ENCODE measurements at regions not wholly inside any gene's neighbourhood (a gene's known extent, or its start where the extent isn't known, plus 50 kb on each side); places are given as distances from the start of the nearest gene placed in this dataset.
"Not testable (repeated sequence)": the region's sequence is repeated elsewhere in the genome, so short reads cannot be mapped to it uniquely, and the experiment has no call there.

DNA sequence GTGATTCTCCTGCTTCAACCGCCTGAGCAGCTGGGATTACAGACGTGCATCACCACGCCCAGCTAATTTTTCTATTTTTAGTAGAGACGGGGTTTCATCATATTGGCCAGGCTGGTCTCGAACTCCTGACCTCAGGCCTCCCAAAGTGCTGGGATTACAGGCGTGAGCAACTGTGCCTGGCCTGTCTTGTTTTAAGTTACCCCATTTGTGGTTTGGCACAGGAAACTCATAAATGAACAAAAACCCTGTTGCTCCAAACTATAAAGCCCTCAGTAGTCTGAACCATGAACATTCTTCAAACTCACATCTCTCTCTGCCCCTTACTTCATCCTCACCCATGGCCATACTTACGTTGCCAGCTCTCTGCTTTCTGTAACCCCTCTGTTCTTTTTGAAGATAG lies 61.7 kb downstream of the RHOU start:
- not testable (repeated sequence) for DNase-seq

DNA sequence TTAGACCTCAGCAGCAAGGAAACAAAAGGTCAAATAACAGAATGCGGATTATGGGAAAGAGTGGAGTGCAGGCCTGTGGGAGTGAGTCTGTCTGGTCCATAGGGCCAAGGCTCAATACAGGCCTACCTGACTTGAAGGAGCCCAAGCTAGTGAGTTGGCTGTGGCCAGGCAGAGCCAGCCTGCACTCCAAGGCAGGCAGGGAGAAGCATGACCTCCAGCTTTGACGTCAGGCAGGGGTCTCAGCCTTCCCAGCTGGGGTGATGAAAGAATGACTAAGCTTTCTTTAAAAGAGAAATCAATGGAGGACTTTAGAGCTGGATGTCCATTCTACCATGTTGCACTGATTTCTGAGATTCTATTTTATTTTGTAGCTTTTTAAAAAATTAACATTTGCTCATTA lies 62.8 kb downstream of the RHOU start:
- DNase-seq, result no peak

DNA sequence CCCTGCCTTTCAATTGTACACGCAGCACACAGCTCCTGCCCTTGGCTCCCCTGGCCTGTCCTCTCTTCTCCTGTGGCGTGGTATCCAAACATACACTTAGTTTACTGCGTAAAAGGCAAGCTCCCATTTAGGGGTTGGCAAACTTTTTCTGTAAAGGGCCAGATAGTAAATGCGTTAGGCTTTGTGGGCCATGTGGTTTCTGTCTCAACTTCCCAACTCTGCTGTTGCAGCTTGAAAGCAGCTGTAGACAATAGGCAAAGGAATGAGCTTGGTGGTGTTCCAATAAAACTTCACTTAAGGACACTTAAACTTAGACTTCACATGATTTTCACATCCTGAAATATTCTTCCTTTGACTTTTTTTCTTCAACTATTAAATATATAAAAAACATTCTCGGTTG lies 63.3 kb downstream of the RHOU start:
- DNase-seq, result no peak

DNA sequence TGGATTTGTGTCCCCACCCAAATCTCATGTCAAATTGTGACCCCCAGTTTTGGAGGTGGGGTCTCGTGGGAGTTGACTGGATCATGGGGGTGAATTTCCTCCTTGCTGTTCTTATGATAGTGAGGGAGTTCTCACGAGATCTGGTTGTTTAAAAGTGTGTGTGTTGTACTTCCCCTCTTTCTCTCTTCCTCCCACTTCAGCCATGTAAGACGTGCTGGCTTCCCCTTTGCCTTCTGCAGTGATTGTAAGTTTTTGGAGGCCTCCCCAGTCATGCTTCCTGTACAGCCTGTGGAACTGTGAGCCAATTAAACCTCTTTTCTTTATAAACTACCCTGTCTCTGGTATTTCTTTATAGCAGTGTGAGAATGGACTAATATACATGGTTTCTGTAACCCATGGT lies 64.6 kb downstream of the RHOU start:
- DNase-seq, result no peak

DNA sequence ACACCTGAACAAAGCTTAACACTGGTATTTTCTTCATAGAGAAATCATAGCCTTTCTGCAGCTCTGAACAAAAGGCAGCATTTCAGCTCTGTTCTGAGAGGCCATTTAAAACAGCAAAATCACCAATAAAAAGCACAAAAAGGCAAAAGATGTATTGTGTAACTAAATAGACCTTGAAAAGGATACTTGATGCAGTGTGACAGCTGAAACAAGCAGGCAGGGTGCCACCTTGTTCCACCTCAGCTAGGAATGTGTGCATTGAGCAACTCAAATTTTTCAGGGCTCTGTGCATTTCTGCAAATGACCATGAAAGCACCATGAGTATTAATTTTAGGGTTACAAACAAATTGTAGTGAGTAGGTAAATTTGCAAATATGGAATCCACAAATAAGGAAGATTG lies 65.8 kb downstream of the RHOU start:
- no peak for DNase-seq

DNA sequence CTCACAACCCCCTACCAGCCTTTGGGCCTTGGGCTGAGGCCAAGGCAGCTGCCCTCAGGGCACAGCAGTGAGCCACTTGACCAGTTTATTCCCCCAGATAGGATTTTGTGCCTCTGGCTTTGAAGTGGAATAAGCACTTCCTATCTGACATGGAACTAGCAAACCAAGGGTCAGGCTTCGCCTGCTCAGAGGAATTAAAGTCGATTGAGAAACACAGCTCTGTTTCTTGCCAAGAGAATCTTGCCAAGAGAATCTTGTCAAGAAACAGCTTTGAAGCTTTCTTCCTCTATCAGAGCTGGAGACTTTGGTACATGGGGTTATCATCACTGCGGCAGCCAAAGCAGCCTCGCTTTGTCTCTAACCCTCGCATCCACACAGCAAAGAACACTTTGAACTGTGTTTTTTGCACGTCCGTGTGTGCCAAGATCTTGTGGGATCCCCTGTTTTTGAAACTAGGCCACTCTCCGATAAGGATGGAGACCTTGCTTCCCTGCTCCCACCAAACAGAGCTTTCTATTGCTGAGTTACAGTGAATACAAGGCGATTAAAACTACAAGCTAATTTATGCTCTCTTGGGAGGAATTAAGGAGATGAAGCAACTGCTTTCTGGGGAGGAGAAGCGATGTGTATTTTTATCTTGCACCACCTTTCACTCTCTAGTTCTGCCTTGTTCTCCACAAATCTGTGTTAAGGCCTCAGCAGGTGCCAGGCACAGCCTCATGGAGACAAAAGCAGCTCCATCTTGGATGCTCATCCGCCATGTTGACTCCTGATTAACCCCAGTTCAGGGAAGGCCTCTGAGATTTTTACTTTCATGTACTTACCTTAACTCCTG lies 67.3 kb downstream of the RHOU start:
- DNase-seq, result peak in 1 of 2 experiments; percentile 30

DNA sequence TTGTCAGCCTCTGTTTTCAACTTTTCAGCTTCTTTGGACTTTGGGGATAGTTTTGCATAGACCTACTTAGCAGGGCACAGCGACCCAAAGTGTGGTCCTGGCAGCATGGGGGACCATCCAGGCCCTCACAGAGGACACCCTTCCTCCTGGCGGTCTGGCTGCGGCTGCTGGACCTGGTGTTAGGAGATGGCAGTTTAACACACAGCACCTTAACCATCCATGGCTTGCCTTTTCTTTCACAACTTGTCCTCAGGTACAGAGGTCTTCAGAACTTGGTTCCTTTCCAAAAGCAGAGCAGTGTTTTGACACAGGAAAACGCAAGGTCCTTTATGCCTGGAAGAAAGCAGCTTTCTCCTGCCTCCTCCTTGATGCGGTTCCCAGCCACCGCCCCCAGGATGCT lies 68.1 kb downstream of the RHOU start:
- no peak for DNase-seq

DNA sequence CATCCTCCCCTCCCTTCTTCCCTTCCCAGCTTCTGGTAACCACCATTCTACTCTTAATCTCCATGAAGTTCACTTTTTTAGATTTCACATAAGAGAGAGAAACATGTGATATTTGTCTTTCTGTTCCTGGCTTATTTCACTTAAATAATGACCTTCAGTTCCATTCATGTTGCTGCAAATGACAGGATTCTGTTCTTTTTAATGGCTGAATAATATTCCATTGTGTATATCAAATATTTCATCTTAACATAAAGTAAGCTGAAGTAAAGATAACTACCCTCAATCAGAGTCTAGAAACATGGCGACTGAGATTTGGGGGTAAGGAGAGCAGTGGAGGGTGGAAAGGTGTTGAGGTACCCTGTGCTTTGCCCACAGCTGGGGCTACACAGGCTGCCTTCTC lies 68.9 kb downstream of the RHOU start:
- no peak for DNase-seq

DNA sequence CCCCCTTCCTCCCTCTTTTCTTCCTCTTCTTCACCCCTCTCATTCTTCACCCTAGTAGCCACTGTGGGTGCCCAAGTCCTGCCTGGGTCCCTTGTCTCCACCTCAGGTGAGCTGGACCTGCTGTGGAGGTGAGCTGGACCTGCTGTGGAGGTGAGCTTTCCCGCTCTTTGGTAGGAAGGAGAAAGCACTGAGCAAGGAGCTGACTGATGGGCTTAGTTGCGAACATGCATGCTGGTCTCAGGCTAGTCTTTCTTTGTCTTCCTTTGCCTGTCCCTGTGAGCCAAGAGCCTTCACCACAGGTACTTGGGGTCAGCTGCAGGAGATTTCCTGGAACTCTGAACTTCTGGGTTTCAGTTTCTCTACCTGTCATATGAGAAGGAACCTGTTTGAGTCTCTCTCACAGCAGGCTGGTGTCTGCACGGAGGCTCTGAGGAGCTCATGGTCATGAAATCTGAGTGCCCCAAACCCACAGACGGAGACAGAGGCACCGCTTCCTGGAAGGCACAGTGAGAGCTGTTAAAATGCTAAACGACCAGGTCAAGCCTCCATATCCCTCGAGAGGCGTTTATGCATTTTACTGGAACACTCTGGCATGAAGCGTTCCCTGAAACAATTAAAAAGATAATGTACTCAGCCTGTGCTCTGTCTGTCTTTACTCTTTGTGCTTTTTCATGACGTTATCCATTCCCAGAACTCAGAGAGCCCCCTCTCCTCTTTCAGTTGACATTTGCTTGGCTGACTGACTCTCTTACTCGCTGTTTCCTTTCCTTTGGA lies 69.5 kb downstream of the RHOU start:
- no peak for DNase-seq

DNA sequence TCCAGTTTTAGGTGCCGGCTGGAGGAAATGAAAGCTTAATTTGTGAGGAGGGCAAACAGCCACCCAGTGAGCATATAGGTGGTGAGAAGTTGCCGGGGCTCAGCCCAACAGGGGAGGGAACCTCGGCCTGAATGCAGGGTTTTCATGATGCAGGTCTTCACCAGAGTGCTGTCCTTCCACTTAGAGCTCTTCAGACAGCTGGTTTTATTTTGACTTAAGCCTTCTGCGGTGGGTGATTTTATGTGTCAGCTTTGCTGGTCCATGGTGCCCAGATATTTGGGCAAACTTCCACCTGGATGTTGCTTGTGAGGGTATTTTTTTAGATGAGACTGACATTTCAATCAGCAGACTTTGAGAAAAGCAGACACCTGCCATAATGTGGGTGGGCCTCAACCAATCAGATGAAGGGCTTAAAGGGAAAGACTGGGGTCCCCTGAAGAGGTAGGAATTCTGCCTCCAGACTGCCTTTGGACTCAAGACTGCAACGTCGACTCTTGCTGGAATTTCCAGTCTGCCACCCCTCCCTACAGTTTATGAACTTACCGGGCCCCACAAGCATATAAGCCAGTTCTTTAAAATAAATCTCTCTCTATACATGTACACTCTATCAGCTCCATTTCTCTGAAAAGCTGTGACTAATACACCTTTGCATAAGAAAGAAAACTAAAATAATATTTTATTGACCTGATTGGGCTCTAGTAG lies 72.8 kb downstream of the RHOU start:
- DNase-seq, result no peak

DNA sequence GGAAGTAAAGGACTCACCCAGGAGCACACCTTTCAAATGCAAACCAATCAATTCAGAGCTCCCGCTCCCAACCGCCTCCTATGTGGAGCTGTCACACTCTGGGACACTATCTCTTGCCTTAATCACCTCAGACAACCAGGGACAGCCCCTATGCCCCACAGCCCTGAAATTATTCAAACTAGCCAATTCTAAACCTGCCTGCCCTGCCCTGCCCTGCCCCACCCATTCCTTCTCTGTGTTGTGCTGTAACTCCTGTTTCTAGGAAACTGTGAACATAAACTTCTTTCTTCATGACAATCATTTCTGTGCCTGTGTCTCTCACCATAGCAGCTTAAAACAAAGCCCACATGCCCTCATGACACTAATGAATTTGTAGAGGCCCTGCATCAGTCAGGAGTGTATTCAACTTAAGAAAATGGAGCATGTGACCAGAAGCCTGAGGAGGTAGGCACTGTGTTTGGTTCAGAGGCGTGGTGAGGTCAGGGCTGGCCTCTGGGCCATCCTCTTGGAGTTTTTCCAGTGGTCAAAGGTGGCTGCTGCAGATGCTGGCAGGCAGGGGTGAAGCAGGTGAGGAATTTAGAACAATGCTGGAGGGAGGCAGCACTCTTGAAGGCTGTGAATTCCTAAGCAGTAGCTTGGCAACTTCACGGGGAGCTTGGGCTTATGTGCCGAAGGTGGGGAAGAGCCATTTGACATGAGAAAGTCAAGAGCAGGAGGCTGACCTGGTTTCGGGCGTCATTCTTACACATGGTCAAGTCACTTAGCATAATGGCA lies 74.5 kb downstream of the RHOU start:
- DNase-seq, result no peak

DNA sequence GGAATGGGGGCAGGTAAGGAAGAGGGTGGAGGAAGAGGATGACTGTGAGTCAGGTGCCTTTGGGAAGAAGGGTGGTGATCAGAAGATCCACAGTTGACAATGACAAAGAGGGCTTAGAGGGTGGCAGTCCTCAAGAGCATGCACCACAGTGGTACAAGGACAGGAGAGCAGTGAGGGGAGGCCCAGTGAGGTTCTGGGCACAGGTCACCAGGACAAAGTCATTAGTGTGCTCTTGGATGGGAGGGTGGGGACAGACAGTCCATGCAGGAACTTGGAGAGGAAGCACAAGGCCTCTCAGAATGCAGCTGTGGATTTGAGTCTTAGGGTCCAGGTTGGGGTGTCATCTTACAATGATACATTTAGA lies 75.1 kb downstream of the RHOU start:
- no peak for DNase-seq

DNA sequence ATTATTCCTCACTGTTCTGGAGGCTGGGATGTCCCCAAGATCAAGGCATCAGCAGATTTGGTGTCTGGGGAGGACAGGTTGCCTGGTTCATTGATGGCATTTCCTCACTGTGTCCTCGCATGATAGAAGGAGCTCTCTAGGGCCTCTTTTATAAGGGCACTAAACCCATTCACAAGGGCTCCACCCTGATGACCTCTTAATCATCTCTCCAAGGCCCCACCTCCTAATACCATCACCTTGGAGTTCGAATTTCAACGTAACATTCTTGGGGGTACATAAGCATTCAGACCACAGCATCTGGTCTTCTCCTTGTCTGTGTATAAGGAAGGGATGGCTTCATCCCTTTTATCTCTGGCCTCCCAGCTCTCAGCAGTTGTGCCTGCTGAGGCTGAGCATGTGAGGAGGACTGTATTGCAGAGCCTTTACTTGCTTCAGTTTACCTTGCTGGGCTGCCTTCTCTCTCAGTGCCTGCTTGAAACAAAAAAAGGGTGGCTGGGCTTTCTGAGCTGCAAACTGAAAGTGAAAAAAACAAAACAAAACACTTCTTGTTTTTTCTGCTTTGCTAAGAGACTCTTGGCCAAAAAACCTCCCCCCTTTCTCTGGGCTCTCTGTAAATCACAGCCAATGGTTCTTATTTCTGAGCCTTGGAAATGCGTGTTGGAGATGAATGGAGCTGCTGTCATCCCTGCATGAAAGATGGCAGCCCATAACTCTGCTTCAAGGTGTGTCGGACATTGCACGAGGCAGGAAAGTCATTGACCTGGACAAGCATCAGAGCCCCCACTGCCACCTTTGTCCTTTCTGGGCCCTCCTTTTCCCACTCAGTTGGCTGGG lies 75.8 kb downstream of the RHOU start:
- DNase-seq, result no peak

DNA sequence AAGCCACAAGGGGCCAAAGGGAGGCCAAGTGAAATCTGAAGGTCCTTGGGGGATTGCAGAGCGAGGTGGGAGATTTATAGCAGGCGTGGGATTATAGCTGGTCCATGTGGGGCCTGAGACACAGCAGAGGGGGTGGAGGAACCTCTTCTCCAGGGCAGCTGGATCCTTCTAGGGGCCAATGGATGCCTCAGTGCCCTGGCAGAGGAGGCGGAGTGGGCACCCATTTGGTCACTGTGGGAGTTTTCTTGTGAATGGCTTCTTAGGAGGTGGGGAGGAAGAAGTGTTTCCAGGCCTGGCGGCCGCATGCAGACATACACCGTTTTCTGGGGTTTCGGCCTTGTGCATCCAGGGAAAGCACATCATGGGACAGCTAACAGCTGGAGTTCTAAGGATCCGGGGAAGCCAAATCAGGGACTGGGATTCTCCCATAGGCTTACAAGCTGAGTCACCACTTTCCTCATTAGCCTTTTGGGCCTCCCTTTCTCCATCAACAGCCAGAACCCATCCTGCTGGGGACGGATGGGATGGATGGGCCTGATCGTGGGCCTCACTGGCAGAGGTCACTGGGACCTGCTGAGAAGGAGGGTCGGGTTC lies 76.5 kb downstream of the RHOU start:
- no peak for DNase-seq

DNA sequence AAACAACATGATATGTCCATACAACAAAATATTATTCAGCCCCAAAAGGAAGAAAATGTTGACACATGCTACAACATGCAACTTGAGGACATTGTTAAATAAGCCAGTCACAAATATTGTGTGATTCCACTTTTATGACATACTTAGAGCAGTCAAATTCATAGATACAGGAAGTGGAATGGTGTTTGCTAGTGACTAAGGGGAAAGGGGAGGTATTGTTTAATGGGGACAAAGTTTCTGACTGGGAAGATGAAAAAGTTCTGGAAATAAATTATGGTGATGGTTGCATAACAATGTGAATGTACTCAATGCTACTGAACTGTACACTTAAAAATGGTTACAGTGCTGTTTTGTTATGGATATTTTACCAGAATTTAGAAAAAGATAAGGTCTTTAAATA lies 77.7 kb downstream of the RHOU start:
- DNase-seq, result no peak

DNA sequence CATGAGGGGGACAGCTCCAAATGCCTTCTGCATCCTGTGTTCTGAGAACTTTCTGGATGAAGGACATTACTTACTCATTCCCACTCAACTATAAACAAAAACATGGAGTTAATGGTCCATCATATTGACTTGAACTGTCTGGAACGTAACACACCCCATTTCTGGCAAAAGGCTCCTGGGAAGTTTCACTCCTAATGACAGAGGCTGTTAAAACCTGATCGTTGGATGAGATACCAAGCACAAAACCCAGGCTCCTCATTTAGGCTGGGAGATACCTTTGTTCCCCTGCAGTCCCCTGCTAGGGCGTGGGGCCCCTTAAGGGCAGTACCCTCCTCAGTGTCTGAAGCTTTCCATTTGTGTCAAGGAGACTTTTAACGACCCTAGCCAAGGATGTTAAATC lies 78.9 kb downstream of the RHOU start:
- DNase-seq, result no peak

DNA sequence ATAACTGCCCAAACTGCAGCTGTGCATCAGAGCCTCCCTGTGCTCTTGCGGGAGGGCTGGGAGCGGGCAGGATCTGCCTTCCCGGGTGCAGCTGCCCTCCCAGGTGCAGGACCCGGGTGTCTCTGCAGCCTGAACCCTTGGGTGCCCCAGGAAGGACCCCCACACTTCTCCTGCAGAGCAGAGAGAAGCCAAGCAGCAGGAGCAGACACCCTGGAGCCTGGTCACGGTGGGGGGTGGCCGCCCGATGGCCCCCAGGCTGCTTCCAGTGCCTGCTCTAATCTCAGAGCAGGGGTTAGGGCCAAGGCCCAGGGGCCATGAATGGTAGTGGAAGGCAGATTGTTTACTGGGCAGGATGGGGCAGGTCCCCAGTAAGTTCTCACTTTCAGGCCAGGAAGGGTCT lies 83.0 kb downstream of the RHOU start:
- DNase-seq, result no peak

DNA sequence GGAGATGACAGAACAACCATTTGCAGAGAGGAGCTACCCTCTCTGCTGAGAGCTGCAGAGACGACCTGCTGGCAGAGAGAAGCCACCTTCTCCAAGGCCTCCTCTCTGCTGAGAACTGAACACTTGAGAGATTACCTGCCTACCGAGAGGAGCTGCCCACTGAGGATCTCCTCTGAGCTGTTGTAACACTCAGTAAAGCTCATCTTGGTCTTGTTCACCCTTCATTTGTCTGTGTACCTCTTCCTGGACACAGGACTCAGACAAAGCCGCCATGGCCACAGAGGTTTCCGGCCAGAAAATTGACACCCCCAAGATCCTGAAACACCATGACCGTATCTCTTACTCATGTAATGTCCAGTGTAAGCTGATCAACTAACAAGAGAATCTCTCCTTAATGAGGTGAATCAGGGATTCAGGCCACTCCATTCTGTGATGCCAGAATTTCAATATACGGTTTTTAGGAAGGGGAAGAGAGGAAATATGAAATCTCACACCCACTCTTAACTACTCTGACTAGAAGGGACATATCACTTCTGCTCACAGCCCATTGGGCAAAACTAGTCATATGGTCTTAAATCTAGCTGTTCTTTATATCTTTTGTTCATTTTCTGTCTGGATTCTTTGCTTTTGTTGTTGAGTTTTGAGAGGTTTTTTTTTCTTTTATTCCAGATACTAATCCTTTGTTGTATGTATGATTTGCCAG lies 83.8 kb downstream of the RHOU start:
- DNase-seq, result no peak

DNA sequence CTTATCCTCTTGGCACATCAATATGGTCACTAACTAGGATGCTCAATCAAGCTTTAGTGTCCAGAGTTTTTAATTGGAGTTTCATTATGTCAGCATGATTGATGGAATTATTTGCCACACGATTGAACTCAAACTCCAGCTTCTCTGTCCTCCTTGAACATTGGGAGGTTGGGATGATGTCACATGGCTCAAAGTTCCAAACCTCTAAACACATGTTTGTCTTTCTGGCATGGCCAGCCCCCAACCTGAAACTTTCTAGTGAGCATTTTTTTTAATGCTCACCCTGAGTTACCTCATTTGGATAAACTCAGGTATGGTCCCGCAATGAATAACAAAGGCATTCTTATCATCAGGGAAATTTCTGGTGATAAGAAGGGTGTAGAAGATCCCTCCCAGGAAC lies 86.0 kb downstream of the RHOU start:
- DNase-seq, result no peak

DNA sequence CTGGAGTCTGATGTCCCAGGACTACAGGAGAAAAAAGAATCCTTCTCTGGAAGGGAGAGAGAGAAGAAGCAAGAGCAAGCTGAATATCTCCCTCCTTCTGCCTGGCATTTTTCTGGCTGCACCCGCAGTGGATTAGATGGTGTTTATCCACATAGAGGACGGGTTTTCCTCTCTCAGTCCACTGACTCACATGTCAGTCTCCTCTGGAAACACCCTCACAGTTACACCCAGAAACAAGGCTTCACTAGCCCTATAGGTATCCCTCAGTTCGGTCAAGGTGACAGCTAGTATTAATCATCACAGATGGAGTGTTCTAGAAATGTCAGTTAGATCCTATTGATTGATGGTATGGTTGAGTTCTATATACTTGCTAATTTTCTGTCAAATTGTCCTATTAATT lies 87.9 kb downstream of the RHOU start:
- no peak for DNase-seq

DNA sequence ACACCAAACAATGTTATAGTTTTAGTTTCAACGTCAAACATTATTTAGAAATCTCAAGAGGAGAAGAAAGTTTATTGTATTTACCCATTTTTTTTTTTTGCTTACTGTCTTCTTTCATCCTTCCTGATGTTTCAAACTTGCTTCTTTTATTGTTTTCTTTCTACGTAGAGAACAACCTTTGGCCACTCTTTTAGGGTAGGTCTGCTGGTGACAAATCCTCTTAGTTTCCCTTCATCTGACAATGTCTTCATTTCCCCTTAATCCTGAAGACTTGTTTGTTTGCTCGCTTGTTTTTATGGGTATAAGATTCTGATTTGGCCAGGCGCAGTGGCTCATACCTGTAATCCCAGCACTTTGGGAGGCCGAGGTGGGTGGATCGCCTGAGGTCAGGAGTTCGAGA lies 89.1 kb downstream of the RHOU start:
- no peak for DNase-seq
